Ammon's horn (tissue), 1 donor: ENCODE measurements at regions not wholly inside any gene's neighbourhood (a gene's known extent, or its start where the extent isn't known, plus 50 kb on each side); places are given as distances from the start of the nearest gene placed in this dataset.
"Not testable (repeated sequence)": the region's sequence is repeated elsewhere in the genome, so short reads cannot be mapped to it uniquely, and the experiment has no call there.

Experiments
- DNase-seq: peaks from one replicate; pipeline ENCODE4 v3.0.0-alpha.2; 2016; ENCODE audit warnings: low spot score

DNA sequence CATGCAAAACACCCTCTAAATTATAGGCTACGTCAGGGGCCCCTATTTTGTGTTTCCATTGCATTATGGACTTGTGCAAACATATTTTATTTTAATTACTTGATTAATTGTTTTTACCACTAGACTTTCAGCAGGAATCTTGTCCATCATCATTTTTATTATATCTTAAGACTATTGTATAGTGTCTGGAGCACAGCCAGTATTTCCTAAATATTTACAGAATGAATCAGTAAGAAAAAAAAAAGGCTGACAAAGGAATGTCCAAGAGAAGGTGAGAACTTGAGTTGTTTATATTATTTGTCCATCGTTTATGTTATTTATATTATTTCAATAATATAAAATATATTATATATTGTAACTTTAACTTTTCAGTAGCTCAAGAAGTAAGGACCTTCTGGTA lies 664.7 kb downstream of the SLC6A15 start:
- no peak for DNase-seq

DNA sequence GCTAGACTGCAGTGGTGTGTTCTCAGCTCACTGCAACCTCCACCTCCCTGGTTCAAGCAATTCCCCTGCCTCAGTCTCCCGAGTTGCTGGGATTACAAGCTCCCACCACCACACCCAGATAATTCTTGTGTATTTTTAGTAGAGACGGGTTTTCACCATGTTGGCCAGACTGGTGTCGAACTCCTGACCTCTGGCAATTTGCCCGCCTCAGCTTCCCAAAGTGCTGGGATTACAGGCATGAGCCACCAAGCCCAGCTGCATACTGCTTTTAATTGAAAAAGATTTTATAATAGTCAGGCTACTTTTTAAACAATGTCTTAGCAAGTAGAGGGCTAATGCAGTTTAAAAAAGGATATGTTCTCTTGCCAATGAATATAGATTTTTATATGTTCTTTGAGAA lies 668.9 kb downstream of the SLC6A15 start:
- DNase-seq = no peak

DNA sequence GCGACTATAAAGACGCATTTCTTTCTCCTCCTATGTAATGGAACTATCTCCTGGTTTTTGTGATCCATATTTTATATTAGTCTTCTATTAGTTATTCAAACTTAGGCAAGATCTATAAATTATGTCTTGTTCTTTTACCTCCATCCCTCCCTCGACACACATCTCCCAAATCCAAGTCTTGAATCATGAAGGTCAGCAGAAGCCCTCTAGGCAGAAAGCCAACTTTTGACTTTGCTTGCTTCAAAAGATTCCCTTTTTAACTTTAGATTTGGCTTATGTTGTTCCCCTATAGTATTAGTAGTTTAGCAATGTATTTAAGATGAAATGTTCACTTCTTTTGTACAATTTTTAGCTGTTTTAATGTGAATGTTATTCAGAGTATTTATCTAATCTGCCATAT lies 689.8 kb downstream of the SLC6A15 start:
- no peak for DNase-seq

DNA sequence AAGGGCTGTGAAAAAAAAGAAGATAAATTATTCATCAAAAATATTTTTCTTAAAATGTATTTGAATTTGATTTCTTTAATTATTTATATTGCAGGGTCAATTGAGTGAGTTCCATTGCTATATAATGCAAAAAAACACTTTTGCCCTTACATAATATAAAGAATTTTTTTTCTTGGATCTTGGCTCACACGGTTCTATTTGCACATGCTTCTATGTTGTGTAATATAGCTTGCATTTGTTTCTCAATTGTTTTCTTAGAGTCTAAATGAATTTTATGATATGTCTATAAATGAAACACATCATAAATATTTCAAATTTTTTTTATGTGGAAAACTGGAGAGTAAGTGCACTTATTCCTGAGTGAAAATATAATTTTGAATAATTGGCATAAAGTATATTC lies 694.2 kb downstream of the SLC6A15 start:
- no peak for DNase-seq

GRCh38 chr12:84201976-84202375 lies 710.6 kb downstream of the SLC6A15 start:
- DNase-seq = no peak

DNA sequence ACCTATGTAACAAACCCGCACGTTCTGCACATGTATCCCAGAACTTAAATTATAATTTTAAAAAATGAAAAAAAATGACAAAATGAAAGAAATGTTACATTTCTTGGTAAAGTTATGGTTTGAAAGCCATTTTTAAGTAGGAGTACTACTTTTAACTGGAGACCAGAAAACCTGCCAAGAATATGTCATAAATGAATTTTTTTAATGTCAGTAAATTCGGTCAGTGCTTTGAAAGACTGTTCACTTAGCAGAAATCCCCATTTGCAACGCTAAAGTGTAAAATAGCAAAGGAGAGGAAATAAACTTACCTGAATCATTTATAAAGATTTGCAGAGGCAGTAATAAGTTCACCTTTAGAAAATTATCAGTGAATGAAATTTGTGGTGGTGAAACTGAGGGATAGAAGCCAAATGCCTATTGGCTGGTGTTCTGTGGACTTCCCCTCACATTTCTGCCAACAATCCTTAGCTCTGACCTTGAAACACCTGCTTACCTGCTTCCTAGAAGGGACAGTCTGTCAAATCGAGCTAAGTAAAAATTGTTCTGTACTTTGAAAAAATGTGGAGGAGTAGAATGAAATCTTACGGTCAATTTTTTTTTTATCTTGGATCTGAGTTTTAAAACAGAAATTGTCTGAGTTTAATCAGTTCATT lies 714.2 kb downstream of the SLC6A15 start:
- DNase-seq = no peak

DNA sequence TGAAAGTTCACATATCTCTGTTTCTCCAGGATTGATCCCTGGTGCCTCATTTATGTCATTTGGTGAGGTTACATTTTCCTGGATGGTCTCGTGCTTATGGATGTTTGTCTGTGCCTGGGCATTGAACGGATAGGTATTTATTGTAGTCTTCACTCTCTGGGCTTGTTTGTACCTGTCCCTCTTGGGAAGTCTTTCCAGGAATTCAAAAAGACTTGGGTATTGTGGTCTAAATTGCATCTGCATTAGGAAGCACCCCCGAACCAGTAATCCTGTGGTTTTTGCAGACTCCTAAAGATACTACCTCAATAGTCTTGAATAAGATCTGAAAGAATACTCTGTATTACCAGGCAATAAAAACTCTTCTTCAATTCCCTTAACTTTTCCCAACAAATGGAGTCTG lies 720.8 kb downstream of the SLC6A15 start:
- DNase-seq = no peak

- DNase-seq = no peak
Measured at GRCh38 chr12:84186433-84186832, 726.2 kb downstream of the SLC6A15 start.

DNA sequence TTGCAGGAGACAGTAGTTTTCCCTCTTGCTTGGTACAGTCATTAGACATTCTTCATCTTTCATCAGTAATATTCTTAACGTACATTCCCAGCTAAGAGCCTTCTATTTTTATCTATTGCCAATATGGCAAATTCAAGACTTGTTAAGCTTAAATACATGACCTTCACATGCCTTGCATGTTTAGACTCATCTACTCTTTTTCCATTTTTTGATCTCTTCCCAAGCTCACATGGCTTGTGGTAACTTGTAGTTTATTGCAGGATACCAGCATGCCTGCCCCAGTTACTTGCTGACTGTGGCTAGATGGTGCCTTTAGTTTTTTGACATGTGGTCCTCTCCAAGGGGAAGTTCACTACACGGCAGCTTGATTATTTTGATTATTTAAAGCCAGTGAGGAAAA lies 729.0 kb downstream of the SLC6A15 start:
- DNase-seq = no peak

DNA sequence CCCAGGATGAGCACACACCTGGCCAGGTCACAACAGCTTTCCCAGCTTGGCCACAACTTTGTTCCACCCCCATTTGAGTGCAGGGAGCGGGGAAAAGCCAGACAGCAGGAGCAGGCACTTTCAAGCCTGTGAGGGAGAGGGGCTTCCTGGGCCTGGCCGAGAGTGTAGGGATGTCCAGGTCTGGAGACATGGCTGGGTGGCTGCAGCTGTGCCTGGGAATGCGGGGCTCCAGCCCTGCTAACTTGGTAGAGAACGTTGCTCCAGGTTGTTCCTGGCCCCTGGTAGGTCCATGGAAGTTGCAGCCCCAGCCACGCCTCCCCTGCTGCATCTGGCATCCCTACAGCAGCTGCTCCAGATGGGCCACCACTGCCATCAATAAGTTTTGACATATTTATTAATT lies 738.5 kb downstream of the SLC6A15 start:
- DNase-seq = no peak

DNA sequence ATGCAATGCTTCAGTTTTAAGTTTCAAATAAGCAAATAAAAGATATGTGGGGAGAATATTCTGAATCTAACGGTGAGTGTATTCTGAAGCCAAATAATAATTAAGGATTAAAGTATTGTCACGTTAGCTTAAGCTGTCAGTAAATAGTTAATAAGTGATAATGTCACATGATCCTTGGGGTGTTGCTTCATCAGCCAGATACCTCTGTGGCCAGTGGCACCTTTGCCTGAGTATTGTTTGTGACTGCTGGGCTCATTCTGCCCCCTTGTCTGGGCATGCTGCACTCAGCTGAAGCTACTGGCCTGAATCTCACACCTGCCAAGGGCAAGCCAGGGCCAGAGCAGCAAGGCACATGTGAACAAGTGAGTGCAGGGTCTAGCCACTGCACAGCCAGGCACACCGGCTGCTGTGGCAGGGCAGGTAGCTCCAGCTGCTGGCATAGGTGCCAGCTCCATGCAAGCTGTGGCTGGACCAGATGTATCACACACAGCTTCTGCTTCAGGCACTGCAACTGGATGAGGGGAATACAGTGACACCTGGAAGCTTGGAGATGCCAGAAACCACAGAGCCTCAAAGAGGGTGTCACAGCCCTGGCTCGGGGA lies 739.7 kb downstream of the SLC6A15 start:
- DNase-seq = no peak

DNA sequence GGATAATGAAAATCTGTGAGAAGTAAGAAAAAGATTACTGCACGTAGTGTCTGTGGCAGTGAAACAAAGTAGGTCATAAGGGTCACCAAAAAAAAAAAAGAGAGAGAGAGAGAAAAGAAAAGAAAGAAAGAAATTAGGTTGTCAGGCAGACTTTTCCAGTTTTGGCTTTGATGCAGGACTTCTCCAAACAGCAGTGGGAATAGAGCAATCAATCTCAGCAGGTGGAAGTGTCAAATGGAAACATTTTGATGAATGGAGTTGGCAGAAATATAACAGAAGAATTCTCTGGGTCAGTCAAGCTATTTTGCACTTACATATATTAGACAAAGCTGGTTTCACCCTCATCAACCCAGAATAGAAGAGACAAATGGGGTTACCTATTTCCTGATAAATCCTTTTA lies 745.8 kb downstream of the SLC6A15 start:
- no peak for DNase-seq

DNA sequence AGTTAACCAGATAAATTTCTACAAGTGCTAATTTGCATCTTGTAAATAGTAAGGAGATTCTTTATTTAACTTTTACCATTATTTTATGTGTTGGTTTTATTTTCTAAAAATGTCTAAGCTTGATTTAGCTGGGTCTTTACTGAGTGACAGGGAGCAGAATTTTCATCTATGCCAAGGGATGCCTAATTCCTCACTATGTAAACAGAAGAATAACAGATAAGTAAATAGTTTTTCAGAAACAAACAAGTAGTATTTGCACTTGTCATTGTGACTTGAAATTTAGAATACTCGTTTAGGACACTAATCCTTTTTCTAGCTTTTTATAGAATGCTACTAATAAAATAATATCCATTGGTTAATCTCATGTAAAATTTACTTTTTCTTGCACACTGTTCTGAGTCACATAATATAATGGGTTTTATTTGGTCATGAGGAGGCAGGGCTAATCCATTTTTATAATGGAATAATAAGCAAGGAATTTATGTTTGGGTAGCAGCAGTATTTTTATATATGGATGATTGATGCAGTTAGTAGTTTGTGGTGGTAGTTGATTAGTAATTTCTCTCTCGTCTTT lies 746.5 kb downstream of the SLC6A15 start:
- no peak for DNase-seq

DNA sequence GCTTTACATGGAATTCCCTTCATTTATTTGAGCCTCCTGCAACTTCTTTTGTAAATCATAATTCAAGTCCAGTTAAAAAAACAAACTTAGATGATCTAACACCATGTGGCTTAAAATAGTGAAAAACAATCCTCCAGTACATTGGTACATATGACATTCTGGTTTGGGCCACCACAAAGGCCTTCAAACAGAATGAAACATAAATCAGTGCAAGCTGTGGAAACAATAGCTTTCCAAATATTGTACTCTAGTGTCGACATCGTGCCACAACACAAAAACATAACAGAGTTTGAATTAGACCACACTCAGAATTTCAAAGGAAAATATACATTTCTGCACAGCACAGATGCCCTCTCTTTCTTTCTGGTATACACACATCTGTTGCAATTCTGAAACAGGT lies 751.3 kb downstream of the SLC6A15 start:
- no peak for DNase-seq

DNA sequence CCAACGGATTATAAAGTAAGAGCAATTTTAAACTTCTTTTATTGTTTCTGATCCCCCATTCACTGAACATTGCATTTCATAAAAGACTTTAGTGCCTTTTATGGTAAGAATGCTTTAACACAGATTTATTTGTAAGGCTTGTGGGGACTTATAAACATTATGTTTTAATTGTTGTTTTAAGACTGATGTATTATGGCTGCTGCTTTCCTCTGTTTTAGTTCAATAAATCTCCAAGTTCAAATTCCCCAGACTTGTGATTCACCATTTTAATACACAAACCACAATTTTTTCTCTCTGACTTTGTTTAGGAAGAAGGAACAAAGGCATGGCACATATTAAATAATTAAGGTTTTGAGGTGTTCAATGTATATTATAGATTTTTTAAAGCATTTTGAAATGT lies 753.3 kb downstream of the SLC6A15 start:
- DNase-seq = no peak

GRCh38 chr12:84157170-84157569 lies 755.4 kb downstream of the SLC6A15 start:
- DNase-seq = no peak

GRCh38 chr12:84154991-84155930 lies 757.3 kb downstream of the SLC6A15 start:
- DNase-seq = not testable (repeated sequence)

- DNase-seq = not testable (repeated sequence)
Measured at GRCh38 chr12:84154439-84154990, 758.1 kb downstream of the SLC6A15 start.

- DNase-seq = no peak
Measured at GRCh38 chr12:84150201-84150600, 762.4 kb downstream of the SLC6A15 start.

- DNase-seq = no peak
Measured at GRCh38 chr12:84148335-84148734, 764.3 kb downstream of the SLC6A15 start.

DNA sequence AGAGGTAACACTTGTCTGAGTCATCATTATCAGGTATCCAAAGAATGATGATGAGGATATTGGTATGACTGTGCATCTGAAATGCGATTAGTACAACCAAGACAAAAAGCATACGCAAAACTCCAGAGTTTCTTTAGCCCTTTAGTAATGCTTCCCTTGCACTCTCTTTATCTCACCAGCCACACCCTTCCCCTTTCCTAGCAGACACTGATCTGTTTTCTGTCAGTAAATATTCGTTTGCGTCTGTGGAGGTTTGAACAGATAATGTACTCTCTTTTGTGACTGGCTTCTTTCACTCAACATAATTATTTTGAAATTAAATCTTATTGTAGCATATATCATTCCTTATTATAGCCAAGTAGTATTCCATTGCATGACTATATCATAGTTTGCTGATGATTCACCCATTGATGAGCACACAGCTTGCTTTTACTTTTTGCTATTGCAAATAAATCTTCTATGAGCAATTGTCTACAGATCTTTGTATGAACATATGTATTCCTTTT lies 775.7 kb downstream of the SLC6A15 start:
- no peak for DNase-seq

DNA sequence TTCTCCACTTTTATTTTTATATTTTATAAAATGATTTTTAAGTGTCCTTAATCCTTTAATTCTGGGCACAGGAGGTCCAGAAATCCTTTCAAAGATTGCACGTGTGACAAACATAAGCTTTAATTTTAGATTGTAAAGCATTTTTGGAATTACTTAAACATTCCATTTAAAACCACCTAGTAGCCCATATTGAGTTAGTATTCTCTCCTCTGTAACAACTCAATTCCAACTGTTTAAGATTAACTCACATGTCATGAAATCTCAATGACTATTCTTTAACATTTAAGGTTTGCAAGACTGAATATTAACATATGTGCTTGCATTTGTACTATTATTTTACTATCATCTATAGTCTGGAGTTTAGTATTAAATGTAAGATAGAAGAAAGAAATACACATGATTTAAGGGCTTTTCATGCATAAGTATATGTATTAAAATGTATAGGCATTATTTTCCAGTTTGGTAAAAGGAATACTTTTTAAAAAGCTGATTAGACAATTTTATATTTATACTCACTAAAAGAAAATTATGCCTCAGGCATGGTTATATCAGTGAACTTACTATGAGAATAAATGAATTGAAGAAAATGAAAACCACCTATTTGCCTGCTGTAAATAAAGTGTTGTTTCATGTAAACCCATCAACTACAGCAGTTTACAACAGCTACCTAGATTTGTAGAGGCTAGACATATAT lies 776.9 kb downstream of the SLC6A15 start:
- no peak for DNase-seq
